HG03066 (cell line): ENCODE measurements at regions not wholly inside any gene's neighbourhood (a gene's known extent, or its start where the extent isn't known, plus 50 kb on each side); places are given as distances from the start of the nearest gene placed in this dataset.

Experiments used
- ATAC-seq: cut with Tn5 transposase; IDR thresholded peaks from one replicate; pipeline ENCODE4 v1.9.1; 2021; ENCODE audit warnings: low read depth; ENCODE audit not compliant: unreplicated experiment

DNA sequence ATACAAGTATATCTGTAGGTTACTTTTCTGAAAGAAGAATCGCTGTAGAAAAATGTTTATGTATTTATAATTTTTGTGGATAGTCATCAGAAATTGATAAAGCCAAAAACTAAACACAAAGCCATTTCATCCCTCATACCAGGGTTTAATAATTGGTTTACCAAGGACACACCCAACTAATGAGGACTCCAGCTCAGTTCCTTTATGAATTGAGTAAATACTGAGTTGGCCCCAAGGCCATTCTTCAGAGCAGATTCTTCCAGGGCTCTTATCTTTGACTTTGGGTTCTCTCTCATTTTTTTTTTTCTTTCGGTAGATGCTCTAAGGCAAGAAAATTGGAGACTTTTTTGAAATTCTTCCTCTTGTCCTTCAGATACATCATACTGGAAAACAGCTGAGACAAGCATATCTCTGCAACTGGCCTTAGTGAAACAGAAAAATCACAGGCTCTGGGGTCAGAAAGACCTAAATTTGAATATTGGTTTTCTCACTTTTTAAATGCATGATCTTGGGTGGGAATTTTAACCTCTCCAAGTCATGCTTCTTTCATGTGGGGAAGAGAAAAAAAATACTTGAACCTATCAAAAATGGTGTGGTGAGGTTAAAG lies 401.8 kb downstream of the ARHGEF28 start:
- ATAC-seq, result no peak

DNA sequence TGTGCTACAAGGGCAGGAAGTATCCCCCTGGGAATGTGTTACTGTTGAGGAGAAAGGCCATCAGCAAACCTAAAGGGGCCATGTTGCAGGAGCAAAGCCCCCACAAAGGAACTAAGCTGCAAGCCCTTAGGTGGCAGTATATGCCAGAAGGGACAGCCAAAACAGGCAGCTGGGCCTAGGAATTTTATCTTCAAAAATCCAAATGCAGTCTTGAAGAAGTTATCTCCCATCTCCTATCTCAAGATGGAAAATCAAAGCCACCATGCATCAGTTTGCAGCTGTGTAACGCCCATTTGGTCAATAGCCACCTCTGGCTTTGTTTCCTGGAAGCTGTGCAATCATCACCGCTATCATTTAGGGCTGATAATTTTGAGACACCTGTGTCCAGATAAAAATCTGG lies 400.3 kb downstream of the ARHGEF28 start:
- no peak for ATAC-seq

DNA sequence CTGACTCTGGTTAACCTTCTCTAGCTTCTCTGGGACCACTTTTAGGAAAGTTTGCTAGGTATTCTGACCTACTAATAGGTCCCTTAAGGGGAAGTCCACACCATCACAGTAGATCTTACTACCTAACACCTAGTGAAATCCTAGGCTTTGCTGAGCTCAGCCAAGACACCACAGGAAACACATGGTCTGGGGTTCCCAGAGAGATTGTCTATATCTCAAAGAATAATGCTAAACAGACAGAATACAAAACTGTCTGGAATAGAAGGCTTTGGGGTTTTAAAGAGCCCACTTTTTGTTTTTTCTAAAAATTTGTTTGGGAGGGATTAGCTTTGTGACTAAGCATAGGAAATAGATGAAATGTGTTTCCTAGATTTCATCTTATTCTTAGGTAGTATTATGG lies 395.1 kb downstream of the ARHGEF28 start:
- ATAC-seq, result no peak

DNA sequence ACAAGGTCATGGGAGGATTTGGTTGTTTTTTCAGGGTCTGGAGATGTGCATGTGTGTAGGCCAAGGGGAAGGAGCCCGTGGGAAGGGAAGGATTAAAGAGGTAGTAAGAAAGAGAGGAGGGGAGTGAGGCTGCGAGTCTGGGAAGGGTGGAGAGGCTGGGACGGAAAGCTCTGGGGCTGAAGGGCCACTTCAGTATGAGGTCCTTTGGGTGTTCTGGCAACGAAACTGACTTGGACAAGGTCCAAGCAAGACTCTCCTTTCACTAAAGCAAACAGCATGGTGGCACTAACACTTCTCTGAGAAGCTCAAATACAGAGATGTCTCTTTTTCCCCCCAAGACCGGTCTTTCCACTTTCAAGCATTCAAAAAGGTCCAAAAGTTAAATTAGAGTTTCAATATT lies 394.5 kb downstream of the ARHGEF28 start:
- ATAC-seq, result no peak

DNA sequence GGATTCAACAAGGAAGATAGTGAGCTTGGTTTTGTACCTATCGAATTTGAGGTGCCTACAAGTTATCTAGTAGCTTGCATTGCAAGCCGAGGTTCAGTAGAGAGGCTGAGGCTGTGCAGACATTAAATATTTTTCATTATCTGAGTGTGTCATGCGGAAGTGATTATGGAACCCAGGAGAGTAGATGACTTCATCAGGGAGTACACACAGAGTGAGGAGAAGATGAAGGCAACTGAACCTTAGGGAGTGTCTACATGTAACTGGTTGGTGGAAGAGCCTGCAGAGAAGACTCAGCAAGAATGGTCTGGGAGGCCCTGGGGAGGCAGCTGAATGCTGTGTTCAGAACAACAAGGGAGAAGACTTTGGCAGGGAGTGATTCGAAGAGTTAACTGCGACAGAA lies 393.9 kb downstream of the ARHGEF28 start:
- ATAC-seq, result no peak

DNA sequence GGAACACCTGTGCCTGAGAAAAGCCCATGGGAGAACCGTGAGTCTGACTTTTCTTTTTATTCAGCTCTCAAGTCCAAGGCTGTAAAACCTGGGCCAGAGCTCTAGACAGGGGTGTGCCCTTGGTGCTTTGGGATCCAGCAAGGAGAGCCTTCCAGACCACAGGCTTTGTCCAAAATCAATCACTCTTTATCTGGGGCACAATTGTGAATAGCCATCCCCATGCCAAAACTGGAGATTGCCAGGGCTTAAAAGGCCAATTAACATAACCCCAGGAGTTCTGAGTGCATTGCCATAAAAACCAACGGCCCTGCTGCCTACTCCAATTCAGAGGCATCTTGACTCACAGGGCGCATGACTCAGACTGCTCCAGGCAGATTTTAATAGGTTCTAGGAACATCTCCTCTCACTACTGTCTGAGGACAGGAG lies 391.8 kb downstream of the ARHGEF28 start:
- ATAC-seq, result no peak

DNA sequence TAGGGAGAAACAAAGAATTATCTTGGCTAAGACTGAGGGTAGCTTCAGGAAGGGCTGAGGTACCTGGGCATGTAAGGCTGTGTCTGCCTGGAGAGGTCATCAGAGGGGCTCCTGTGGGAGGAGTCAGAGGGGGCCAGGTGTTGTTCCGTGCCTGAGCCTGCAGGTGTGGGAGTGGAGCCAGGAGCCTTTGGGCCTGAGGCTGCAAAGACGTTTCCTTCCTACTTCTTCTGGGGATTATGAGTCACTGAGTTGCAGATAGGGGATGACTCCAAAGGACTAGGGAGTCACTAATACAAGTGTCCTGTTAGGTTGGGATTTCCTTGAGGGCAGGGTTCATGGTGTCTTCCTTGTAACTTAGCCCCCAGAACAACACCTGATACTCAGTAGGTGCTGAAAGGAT lies 391.1 kb downstream of the ARHGEF28 start:
- ATAC-seq, result no peak

DNA sequence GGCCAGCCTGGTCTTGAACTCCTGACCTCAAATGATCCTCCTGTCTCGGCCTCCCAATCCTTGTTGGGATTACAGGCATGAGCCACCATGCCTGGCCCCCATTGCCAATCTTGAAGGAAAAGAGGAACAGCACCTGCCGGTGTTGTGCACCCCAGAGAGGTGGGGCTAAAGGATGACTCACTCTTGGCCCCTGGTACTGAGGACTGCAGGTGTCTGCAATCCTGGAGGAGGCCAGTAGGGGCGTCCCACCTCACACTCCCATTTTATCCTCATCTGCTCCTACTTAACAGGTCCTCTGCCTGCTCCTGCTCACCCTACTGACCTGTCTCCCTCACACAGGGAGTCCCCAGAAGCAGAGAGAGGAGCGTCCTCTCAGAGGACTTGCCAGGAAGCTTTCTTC lies 390.4 kb downstream of the ARHGEF28 start:
- ATAC-seq, result no peak

DNA sequence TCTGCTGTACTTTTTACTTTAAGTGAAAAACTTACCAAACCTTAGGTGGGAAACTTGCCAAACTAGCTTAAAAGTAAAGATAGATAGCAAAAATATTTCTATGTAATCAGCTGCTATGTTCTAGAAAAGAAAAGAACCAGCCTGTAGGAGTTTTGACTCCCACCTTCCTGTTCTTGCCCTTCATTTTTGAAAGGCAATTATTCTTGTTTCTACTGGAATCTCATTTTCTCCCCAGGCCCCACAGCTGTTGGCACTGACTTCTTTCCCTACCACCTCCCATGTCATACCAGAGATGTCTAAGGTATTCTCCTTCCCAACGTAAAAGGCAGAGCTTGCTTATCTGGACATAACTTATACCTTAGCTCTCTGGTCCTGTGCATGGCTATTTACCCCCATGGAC lies 389.7 kb downstream of the ARHGEF28 start:
- ATAC-seq, result no peak

DNA sequence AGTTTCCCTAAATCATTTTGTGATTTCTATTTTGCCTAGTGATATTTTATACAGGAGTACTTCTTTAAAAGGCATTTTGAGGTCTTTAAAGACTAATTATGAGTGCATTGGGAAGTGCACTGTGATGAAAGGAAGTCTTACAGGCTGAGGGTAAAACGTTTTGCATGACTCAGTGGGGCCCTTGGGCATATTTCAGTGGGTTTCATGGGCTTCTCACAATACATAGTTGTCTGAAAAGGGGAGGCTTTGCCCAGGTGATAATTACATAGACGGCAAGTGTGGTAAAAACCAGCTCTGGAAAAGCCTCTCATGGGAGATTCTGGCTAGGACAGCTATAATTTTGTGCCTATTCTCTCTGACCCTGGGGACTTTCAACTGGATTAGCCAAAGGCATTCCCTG lies 387.2 kb downstream of the ARHGEF28 start:
- ATAC-seq, result no peak

DNA sequence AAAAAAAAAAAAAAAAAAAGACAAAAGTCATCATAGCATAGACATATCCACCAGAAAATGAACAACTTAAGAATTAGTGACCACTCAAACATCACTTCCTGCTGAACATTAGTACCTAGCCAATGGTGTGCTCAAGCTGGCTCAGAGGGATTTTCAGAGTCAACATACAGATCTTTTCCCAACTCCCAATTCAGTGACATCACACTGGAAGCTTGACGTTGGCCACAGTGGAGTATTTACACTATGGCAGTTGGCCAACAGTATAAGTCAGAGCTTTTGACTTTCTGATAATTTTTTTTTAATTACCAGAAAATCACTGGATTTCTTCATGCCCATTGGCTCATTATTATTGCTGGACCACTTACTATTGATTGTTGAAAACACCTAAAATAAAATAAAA lies 383.5 kb downstream of the ARHGEF28 start:
- ATAC-seq, result no peak

DNA sequence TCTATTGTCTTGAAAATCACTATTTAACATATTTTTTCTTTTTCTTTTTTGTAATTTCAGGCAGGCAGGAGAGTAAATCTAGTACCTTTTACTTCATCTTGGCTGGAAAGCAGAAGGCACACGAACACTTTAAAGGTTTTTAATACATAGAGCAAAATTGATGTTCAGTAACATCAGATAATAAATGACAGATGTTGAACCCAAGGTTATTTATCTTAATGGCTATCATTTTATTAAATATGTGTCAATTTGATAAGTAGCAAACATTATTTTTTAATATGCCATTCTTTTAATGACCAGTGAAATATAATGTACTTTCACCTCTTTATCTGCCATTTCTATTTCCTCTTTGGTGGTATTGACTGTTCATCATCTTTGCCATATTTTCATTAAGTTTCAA lies 381.2 kb downstream of the ARHGEF28 start:
- no peak for ATAC-seq

DNA sequence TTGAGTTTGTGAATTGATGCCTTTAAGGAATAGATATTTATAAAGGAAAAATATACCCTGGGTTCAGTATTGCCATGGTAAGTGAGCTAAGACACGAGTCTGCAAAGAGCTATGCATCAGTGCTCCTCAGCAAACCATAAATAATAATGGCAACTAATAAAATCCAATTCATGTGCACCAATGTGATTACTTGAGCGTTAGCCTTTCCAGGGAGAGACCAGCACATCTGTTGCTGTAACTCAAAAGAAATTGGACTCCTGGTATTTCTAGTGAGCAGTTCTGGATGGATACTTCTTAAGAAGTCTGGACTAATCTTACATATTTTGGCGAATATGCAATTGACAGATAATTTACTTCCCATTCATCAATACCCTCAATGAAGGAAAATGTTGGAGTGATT lies 373.3 kb downstream of the ARHGEF28 start:
- no peak for ATAC-seq

DNA sequence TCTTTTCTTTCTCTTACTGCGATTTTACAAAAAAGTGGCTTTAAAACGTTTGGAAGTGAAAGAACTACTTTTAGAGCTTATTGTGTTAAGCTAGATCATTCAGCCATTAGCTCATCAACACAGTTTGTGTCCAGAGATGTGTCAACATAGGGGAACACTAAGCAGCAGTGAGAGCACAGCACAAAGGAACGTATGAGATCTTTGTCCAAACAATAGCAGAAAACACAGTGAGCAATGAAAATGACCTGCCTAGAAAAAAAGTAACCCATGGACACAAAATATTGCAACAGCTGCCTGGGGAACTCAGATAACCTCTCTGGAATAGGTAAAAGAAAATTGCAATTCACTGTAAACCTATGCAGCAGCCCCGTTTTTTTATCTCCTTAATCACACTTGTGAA lies 372.5 kb downstream of the ARHGEF28 start:
- ATAC-seq, result no peak

DNA sequence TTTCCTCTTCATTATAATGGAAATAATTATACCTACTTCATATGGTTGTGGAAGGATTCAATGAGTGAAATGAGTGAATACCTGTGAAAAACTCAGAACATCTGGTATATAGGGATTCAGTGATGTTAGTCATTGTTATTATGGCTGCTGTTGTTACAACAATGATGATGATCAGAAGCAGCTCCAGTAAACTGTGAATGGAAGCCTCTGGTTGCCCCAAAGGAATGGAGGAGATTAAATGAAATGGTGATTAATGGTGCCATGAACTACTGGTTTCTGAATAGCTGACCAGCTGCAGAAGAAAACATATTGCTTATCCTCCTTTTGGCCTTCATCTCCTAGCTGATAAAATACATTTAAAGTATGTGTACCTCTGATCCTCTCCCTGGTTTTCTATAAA lies 372.0 kb downstream of the ARHGEF28 start:
- no peak for ATAC-seq

DNA sequence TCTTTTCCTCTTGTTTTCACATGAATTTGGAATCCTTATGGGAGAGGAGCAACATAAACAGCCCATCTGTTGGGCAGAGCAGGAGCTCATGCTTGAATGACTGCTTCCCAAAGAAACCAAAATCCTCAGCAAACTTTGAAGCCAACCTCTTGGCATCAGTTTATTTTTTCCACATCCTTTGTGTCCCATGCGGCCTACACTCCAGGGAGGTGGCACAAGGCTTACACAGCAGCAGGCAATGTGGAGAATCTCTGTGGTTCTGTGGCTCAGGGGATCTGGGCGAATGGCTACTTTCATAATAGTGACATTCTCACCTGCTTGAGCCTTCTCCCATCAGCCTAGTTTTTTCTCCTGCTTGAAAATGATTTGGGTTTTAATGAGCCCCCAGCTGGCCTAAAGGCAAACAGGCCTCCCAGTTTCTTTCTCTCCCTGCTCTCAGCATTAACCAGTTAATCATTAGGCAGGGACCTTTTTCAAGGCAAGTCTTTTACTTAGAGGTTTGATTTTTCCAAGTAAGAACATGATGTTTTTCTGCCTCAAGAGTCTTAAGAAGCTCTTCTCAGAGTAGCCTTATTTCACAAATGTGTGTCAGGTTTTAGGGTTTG lies 370.3 kb downstream of the ARHGEF28 start:
- ATAC-seq, result no peak

DNA sequence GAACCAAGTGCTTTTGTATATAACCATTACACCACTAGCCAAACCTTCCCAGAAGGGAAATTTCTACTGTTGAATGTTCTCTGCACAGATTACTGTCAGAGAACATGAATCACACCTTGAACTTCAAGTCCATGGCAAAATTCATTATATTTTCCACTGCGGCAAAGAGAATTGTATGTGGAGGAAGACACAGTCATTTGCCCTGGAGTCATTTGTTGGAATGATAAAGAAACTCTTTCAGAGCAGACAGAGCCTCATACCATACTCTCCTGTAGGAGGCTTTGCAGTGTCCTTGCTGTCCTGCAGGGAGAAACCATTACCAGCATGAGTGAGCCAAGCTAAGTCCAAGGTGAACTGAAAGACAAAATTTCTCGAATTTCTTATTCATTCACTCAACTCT lies 369.0 kb downstream of the ARHGEF28 start:
- ATAC-seq, result no peak
